Middle frontal gyrus (tissue), 1 donor: ENCODE measurements at regions not wholly inside any gene's neighbourhood (a gene's known extent, or its start where the extent isn't known, plus 50 kb on each side); places are given as distances from the start of the nearest gene placed in this dataset.

Experiments used
- DNase-seq: peaks from one replicate; pipeline ENCODE4 v3.0.0-alpha.2; 2015; ENCODE audit warnings: low spot score; ENCODE audit errors: extremely low spot score

DNA sequence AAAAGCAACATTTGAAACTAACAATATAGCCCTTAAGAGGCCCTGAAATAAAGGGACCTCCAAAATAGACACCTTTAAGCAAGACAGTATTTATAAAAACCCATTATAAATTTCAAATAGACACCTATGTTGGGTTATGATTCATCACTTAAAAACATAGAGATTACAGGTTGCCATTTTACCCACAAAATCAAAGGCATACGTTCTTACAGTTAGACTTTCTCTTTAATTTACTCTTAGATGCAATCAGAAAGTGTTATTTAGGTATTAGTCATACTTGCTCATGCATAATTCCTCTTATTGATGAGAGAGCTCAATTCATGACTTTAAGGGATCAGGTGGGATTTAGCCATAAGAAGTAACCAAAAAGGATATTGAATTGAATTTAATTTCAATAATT, 51.5 kb upstream of the TMEM200A start:
- DNase-seq = no peak

DNA sequence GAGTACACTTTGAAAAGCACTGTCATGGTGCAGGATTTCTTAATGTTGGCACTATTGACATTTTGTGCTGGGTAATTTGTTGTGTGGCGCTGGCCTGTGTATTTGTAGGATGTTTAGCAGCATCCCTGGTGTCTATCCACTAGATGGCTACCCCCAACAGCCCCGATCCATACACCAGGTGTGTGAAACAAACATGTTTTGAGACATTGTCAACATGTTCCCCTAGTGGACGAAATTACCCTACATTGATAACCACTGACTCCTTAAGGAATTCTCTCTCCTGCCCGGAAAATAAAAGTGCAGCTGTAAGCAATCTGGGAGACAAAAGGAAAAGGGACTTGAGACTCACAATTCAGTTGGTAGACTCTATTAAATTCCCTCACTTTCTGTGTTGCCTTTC, 52.6 kb upstream of the TMEM200A start:
- DNase-seq = no peak

DNA sequence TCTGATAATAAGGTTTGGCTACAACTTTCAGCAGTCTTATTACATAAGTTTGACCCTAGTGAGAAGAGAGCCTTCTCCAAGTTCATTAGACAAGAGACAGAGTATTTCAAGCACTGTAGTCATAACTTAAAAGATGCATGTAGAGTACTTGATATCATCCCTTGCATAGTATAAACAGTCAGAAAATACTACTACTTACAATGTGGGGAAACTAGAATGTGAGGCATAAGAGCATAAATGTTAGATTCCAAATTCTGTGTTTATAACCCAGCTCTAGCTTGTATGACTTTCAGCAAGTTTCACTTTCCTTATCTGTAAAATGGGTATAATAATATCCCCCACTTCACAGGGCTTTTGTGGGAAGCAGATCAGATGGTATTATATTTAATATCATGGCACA, 56.8 kb upstream of the TMEM200A start:
- DNase-seq = no peak

DNA sequence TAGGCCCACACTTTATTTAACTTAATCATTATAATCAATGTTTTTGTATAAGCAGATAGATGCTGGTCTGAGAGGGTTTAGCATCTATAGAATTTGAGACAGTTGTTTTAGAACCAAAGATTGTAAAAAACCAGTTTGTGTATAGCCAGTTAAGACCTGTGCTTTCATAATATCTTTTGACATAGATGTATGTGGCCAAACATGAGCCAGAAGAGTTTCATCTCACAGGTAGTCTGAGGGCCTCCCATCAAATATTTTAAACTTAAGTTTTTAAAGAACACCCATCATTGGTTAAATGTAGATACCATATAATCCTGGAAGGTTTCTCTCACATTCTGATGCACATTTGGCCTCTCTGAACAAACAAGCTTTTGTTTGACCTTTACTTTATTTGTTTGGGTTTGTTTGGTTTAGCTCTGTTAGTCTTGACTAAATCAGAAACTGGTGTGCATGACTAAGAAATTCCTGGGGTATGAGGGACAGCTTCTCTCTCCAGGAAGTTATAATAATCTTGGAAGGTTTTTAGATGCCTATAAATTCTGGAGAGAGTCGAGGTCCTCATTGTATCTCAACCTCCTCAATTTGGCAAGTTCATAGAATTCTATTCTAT, 58.0 kb upstream of the TMEM200A start:
- DNase-seq = no peak

GRCh38 chr6:130306377-130306776, 59.4 kb upstream of the TMEM200A start:
- no peak for DNase-seq

DNA sequence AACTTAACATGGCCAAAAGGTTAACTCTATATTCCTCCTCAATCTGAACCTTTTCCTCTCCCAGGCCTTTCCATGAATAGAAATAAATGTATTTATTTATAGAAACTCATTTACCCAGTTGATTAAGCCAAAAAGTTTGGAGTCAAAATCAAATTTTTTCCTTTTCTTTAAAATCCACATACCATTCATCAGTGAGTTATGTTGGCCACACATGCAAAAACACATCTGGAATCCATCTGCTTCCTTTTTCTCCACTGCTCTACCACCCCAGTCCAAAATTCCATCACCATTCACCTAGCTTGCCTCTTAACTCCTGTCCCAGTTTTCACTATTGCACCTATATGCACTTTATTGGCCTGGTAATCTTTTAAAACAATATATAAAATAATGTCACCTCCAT, 62.4 kb upstream of the TMEM200A start:
- no peak for DNase-seq

DNA sequence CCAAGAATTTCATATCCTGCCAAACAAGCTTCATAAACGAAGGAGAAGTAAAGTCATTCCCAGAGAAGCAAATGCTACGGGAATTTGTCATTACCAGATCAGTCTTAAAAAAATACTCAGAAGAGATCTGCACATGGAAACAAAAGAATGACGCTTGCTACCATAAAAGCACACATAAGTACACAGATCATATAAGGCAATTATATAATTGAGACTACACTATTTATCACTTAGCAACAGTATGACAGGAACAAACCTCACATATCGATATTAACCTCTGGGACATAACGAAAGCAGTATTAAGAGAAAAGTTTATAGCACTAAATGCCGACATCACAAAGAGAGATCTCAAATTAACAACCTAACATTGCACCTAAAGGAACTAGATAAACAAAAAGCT, 67.6 kb upstream of the TMEM200A start:
- no peak for DNase-seq

GRCh38 chr6:130296854-130297253, 69.0 kb upstream of the TMEM200A start:
- DNase-seq = no peak

GRCh38 chr6:130293800-130294199, 71.0 kb upstream of the SAMD3 start:
- DNase-seq = peak; percentile 5

DNA sequence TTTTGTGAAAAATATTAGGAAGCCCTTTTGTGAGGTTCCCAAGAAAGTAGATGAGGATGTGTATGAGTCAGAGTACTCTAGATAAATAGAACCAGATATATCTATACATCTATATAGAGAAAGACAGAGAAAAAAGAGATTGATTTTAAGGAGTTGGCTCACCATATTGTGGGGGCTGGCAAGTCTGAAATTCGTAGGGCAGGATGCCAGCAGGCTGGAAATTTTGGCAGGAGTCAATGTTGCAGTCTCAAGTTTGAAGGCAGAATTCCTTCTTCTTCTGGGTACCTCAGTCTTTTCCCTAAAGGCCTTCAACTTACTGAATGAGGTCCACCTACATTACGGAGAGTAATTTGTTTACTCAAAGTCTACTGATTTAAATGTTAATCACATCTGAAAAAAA, 65.3 kb upstream of the SAMD3 start:
- no peak for DNase-seq

- no peak for DNase-seq
These were observed 59.7 kb upstream of the SAMD3 start for GRCh38 chr6:130282234-130282995.

DNA sequence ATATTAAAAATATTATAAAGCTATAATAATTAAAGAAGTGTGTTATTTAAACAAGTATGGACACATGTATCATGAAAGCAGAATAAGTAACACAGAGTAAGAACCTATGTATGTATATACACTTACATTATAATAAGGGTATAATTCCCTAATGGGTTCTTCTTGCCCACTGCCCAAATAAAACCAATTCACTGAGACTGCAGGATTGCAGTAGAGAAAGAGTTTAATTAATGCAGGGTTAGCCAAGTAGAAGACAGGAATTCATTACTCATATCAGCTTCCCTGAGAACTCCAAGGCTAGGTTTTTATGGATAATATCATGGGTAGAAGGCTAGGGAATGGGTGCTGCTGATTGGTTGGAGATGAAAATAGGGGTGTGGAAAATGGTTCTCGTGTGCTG, 53.8 kb upstream of the SAMD3 start:
- no peak for DNase-seq

DNA sequence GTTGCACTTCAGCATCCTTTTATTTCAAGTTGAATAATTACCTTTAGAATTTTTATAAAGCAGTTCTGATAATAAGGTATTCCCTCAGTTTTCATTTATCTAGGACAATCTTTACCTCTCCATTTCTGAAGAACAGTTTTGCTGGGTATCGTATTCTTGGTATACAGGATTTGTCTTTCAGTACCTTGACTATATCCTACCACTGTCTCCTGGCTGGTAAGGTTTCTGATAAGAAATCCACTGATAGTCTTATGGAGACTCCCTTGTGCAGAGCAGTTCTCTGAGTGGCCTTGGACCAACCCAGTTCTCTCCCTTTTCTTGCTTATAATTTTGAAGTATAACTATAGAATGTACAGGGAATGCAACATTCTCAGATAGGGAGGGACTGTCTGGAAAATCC, 51.3 kb upstream of the SAMD3 start:
- no peak for DNase-seq
